HCT116 (cell line): ENCODE measurements at regions not wholly inside any gene's neighbourhood (a gene's known extent, or its start where the extent isn't known, plus 50 kb on each side); places are given as distances from the start of the nearest gene placed in this dataset.

ENCODE experiments used
- ATAC-seq: fragments of 200-7000 bp; cut with Tn5 transposase; 2 replicates; pipeline ENCODE4 v1.9.1; 2020; ENCODE audit warnings: mild to moderate bottlenecking, moderate library complexity
- BruUV-seq: library from RNA; stranded (reverse); fragments of 400-500 nt; replicated peaks from 2 replicates; lab custom pipeline; 2021; lab: Mats Ljungman, UMichigan
- CTCF ChIA-PET: fragments of 300-600 bp; sonication (Branson Sonifier 250); formaldehyde crosslinking; loops from one replicate; lab custom pipeline; 2021; ENCODE audit warnings: antibody characterized with exemption; lab: Charles Lee
- POLR2A ChIA-PET: fragments of 300-600, 350-600 bp; sonication (Branson Sonifier 250); formaldehyde crosslinking; loops from one replicate; lab custom pipeline; 2021; ENCODE audit warnings: antibody characterized with exemption; lab: Charles Lee
- RAD21 ChIA-PET, 2 experiments: fragments of 300-600 bp; sonication (Branson Sonifier 250); formaldehyde crosslinking; loops; one replicate each; lab custom pipeline; 2023; ENCODE audit warnings: low total read pairs in 2 of 2; ENCODE audit not compliant: uncharacterized antibody in 2 of 2, unreplicated experiment in 2 of 2, low non-redundant PET in 1 of 2; lab: Charles Lee
- DNase-seq: peaks from one replicate; pipeline ENCODE4 v3.0.0-alpha.2; 2010; ENCODE audit warnings: low read depth, low spot score
- H2AFZ ChIP-seq: fragments of 200-600 bp; shearing (Covaris generic), sonication (generic); 2 replicates; pipeline ENCODE4 v1.6.1; 2017; ENCODE audit warnings: low read depth, mixed run types, mixed read lengths, antibody characterized with exemption, low read length; ENCODE audit not compliant: poor library complexity, severe bottlenecking
- H3K27ac ChIP-seq: 2 replicates; pipeline ENCODE4 v1.5.1; 2012; ENCODE audit warnings: low read depth, low read length
- H3K27me3 ChIP-seq: fragments of 200-600 bp; sonication (generic); 2 replicates; pipeline ENCODE4 v1.6.1; 2016; ENCODE audit warnings: mixed run types, low read length, mixed read lengths; ENCODE audit not compliant: insufficient read depth
- H3K36me3 ChIP-seq, 2 experiments: fragments of 200-500 bp in 1 of 2; fragments of 200-600 bp in 1 of 2; sonication (Bioruptor generic) in 1 of 2; sonication (generic) in 1 of 2; 2 replicates each; pipeline versions ENCODE4 v1.5.1 to v1.6.1; 2014 to 2016; ENCODE audit warnings: low read length in 2 of 2, inconsistent platforms in 1 of 2, mixed read lengths in 1 of 2, mixed run types in 1 of 2; ENCODE audit not compliant: insufficient read depth in 2 of 2, control insufficient read depth in 1 of 2
- H3K4me1 ChIP-seq, 2 experiments: fragments of 200-600 bp in 1 of 2; sonication (generic) in 1 of 2; 2 replicates each; pipeline versions ENCODE4 v1.5.1 to v1.6.1; 2012 to 2017; ENCODE audit warnings: low read length in 2 of 2, inconsistent platforms in 1 of 2, mild to moderate bottlenecking in 1 of 2, mixed read lengths in 1 of 2, mixed run types in 1 of 2, moderate library complexity in 1 of 2; ENCODE audit not compliant: insufficient read depth in 2 of 2, control insufficient read depth in 1 of 2
- H3K4me2 ChIP-seq: fragments of 200-600 bp; sonication (generic); 2 replicates; pipeline ENCODE4 v1.6.1; 2017; ENCODE audit warnings: mixed run types, low read length, mixed read lengths
- H3K4me3 ChIP-seq, 2 experiments: fragments of 200-600 bp in 1 of 2; sonication (generic) in 1 of 2; replicated peaks in 1 of 2; 2 replicates each; pipeline ENCODE4 v1.5.1; 2011 to 2016; ENCODE audit warnings: low read length in 2 of 2, control low read depth in 1 of 2, low read depth in 1 of 2, mild to moderate bottlenecking in 1 of 2, mixed read lengths in 1 of 2, mixed run types in 1 of 2
- H3K79me2 ChIP-seq: fragments of 200-600 bp; sonication (generic); 2 replicates; pipeline ENCODE4 v1.6.1; 2017; ENCODE audit warnings: mild to moderate bottlenecking, mixed run types, low read length, moderate library complexity, mixed read lengths; ENCODE audit not compliant: insufficient read depth
- H3K9ac ChIP-seq: fragments of 200-600 bp; sonication (generic); 2 replicates; pipeline ENCODE4 v1.6.1; 2016; ENCODE audit warnings: low read length, mixed read lengths
- H3K9me2 ChIP-seq: fragments of 200-600 bp; sonication (generic), shearing (Covaris generic); 2 replicates; pipeline ENCODE4 v1.6.1; 2017; ENCODE audit warnings: mixed run types, mild to moderate bottlenecking, moderate library complexity; ENCODE audit not compliant: insufficient read depth
- H3K9me3 ChIP-seq, 2 experiments: fragments of 200-500 bp in 1 of 2; fragments of 200-600 bp in 1 of 2; sonication (Bioruptor generic) in 1 of 2; sonication (generic) in 1 of 2; 2 replicates each; pipeline ENCODE4 v1.6.1; 2014 to 2017; ENCODE audit warnings: low read length in 2 of 2, mixed read lengths in 2 of 2, inconsistent platforms in 1 of 2, low read depth in 1 of 2, mild to moderate bottlenecking in 1 of 2, mixed run types in 1 of 2, moderate library complexity in 1 of 2; ENCODE audit not compliant: control insufficient read depth in 1 of 2, insufficient read depth in 1 of 2
- H4K20me1 ChIP-seq: fragments of 200-600 bp; sonication (generic), shearing (Covaris generic); 2 replicates; pipeline ENCODE4 v1.6.1; 2017; ENCODE audit warnings: mixed run types, mild to moderate bottlenecking, moderate library complexity; ENCODE audit not compliant: insufficient read depth
- CBX3 ChIP-seq: IDR thresholded peaks from 2 replicates; pipeline ENCODE4 v1.6.1; 2012; ENCODE audit warnings: low read depth
- CTCF ChIP-seq, 3 experiments: fragments of 200-600 bp in 1 of 3; sonication (generic) in 1 of 3; IDR thresholded peaks in 2 of 3; conservative IDR thresholded peaks in 1 of 3; 2 replicates each; pipeline ENCODE4 v1.5.1; 2012 to 2017; ENCODE audit warnings: low read depth in 2 of 3, low read length in 2 of 3, antibody characterized with exemption in 1 of 3, borderline replicate concordance in 1 of 3, control low read depth in 1 of 3, mild to moderate bottlenecking in 1 of 3, mixed read lengths in 1 of 3, mixed run types in 1 of 3, moderate library complexity in 1 of 3; ENCODE audit not compliant: insufficient read depth in 1 of 3
- EGR1 ChIP-seq: IDR thresholded peaks from 2 replicates; pipeline ENCODE4 v1.6.1; 2012; ENCODE audit warnings: low read depth
- EZH2 ChIP-seq: fragments of 200-600 bp; sonication (generic); IDR thresholded peaks from 2 replicates; pipeline ENCODE4 v1.6.1; 2017; ENCODE audit warnings: antibody characterized with exemption, mixed run types
- EZH2phosphoT487 ChIP-seq: fragments of 200-600 bp; IDR thresholded peaks from 2 replicates; pipeline ENCODE4 v1.6.1; 2018; ENCODE audit warnings: antibody characterized with exemption, borderline replicate concordance
- JUND ChIP-seq: IDR thresholded peaks from 2 replicates; pipeline ENCODE4 v1.6.1; 2012
- POLR2A ChIP-seq: IDR thresholded peaks from 2 replicates; pipeline ENCODE4 v1.7.0; 2011; ENCODE audit warnings: borderline replicate concordance; ENCODE audit not compliant: insufficient read depth, insufficient read length; ENCODE audit errors: extremely low read depth
- POLR2AphosphoS5 ChIP-seq: IDR thresholded peaks from 2 replicates; pipeline ENCODE4 v1.6.1; 2011; ENCODE audit warnings: mild to moderate bottlenecking, low read depth, low read length, moderate library complexity
- RAD21 ChIP-seq: IDR thresholded peaks from 2 replicates; pipeline ENCODE4 v1.6.1; 2012; ENCODE audit warnings: low read depth, mild to moderate bottlenecking
- REST ChIP-seq: IDR thresholded peaks from 2 replicates; pipeline ENCODE4 v1.6.1; 2012; ENCODE audit warnings: low read depth
- SIN3A ChIP-seq: IDR thresholded peaks from 2 replicates; pipeline ENCODE4 v1.6.1; 2012; ENCODE audit warnings: low read depth
- SP1 ChIP-seq: IDR thresholded peaks from 2 replicates; pipeline ENCODE4 v1.6.1; 2012; ENCODE audit warnings: low read depth
- SRF ChIP-seq: IDR thresholded peaks from 2 replicates; pipeline ENCODE4 v1.6.1; 2012; ENCODE audit warnings: low read depth
- TCF7L2 ChIP-seq: IDR thresholded peaks from 2 replicates; pipeline ENCODE4 v1.7.0; 2011; ENCODE audit warnings: borderline replicate concordance, inconsistent platforms; ENCODE audit not compliant: insufficient read depth, insufficient read length; ENCODE audit errors: extremely low read depth
- YY1 ChIP-seq: IDR thresholded peaks from 2 replicates; pipeline ENCODE4 v1.6.1; 2011; ENCODE audit warnings: low read length, low read depth, moderate library complexity, mild to moderate bottlenecking; ENCODE audit not compliant: insufficient replicate concordance; ENCODE audit errors: extremely low read depth
- ZFX ChIP-seq: fragments of 450-650 bp; IDR thresholded peaks from 2 replicates; pipeline ENCODE4 v1.6.1; 2017
- ZNF274 ChIP-seq: fragments of 200-500 bp; sonication (Bioruptor generic); IDR thresholded peaks from 2 replicates; pipeline ENCODE4 v1.6.1; 2014; ENCODE audit warnings: mild to moderate bottlenecking, low read depth, low read length, inconsistent platforms
- intact Hi-C: fragments of 100-400 bp; cut with micrococcal nuclease; formaldehyde crosslinking; loops from 2 replicates; pipeline ENCODE4 v1.10.0; 2022
- TF ChIP-seq, protein P1 (sequence below): IDR thresholded peaks from 2 replicates; pipeline ENCODE4 v1.6.1; 2012

DNA sequence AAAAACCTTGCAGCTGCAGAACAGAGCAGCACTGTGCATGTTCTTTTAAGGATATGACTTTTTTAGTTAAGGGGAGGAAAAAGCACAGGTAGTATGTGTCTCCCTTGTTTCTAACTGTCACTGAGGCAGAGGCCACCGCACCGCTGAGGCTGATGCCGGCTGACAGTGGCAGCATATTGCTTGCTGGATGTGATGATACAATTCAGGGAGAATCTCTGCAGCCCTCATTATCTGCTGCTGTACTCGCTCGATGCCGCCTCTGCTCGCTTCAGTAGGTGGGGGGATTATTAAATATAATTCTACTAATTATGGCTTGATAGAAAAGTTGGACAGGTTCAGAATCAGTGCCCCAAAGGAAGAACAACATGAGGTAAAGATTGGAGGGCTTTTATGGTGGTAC, 378.8 kb upstream of the NOCT start (continued):
- TF ChIP-seq REST (no peak), EZH2 (no peak)

- Histone ChIP-seq H3K36me3 (no peaks in the 10 kb centered on the region), H4K20me1 (no peaks in the 10 kb centered on the region), H3K4me2 (no peak overlapping the region), H3K4me3 (no peak overlapping the region), H2AFZ (no peak overlapping the region), H3K79me2 (no peaks in the 10 kb centered on the region), H3K4me1 (0 out of 4 replicates have a peak, but pooled peaks cover 0 to 4% of the 10 kb centered on the region in 2 experiments), H3K27ac (no peak overlapping the region), H3K9me2 (no peaks in the 10 kb centered on the region), H3K9me3 (no peaks in the 10 kb centered on the region), H3K27me3 (no peaks in the 10 kb centered on the region), H3K9ac (no peak overlapping the region)
- CTCF ChIA-PET: no interaction called here
- BruUV-seq: no TSS peak
- TF ChIP-seq EZH2phosphoT487 (no peak), REST (no peak), ZNF274 (no peak), SRF (no peak), ZFX (no peak), EGR1 (no peak), POLR2AphosphoS5 (no peak), CBX3 (no peak), EZH2 (no peak), JUND (no peak), YY1 (no peak), SP1 (no peak), TCF7L2 (no peak), RAD21 (no peak), SIN3A (no peak), CTCF (IDR thresholded peaks at IDR 0.05 in 2 of 3, conservative IDR thresholded peaks at IDR 0.05 in 1 of 3; ENCODE audit: borderline replicate concordance in 1 of 3, insufficient read depth in 1 of 3, low read depth in 2 of 3, low read length in 2 of 3) (no peak), POLR2A (no peak)
- TF ChIP-seq, protein P1, sequence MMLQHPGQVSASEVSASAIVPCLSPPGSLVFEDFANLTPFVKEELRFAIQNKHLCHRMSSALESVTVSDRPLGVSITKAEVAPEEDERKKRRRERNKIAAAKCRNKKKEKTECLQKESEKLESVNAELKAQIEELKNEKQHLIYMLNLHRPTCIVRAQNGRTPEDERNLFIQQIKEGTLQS: no peak
- POLR2A ChIA-PET: no interaction called here
- intact Hi-C loops: no loop called here
- RAD21 ChIA-PET: no interaction called here
- DNase-seq: no peak
- ATAC-seq: no peak
These were observed 380.7 kb upstream of the NOCT start for GRCh38 chr4:138634915-138635314.
